HCT116 (cell line): ENCODE measurements at regions not wholly inside any gene's neighbourhood (a gene's known extent, or its start where the extent isn't known, plus 50 kb on each side); places are given as distances from the start of the nearest gene placed in this dataset.

Experiments used
- ATAC-seq: fragments of 200-7000 bp; cut with Tn5 transposase; 2 replicates; pipeline ENCODE4 v1.9.1; 2020; ENCODE audit warnings: mild to moderate bottlenecking, moderate library complexity
- BruUV-seq: library from RNA; stranded (reverse); fragments of 400-500 nt; replicated peaks from 2 replicates; lab custom pipeline; 2021; lab: Mats Ljungman, UMichigan
- CTCF ChIA-PET: fragments of 300-600 bp; sonication (Branson Sonifier 250); formaldehyde crosslinking; loops from one replicate; lab custom pipeline; 2021; ENCODE audit warnings: antibody characterized with exemption; lab: Charles Lee
- POLR2A ChIA-PET: fragments of 300-600, 350-600 bp; sonication (Branson Sonifier 250); formaldehyde crosslinking; loops from one replicate; lab custom pipeline; 2021; ENCODE audit warnings: antibody characterized with exemption; lab: Charles Lee
- RAD21 ChIA-PET, 2 experiments: fragments of 300-600 bp; sonication (Branson Sonifier 250); formaldehyde crosslinking; loops; one replicate each; lab custom pipeline; 2023; ENCODE audit warnings: low total read pairs in 2 of 2; ENCODE audit not compliant: uncharacterized antibody in 2 of 2, unreplicated experiment in 2 of 2, low non-redundant PET in 1 of 2; lab: Charles Lee
- DNase-seq: peaks from one replicate; pipeline ENCODE4 v3.0.0-alpha.2; 2010; ENCODE audit warnings: low read depth, low spot score
- H2AFZ ChIP-seq: fragments of 200-600 bp; shearing (Covaris generic), sonication (generic); 2 replicates; pipeline ENCODE4 v1.6.1; 2017; ENCODE audit warnings: low read depth, mixed run types, mixed read lengths, antibody characterized with exemption, low read length; ENCODE audit not compliant: poor library complexity, severe bottlenecking
- H3K27ac ChIP-seq: 2 replicates; pipeline ENCODE4 v1.5.1; 2012; ENCODE audit warnings: low read depth, low read length
- H3K27me3 ChIP-seq: fragments of 200-600 bp; sonication (generic); 2 replicates; pipeline ENCODE4 v1.6.1; 2016; ENCODE audit warnings: mixed run types, low read length, mixed read lengths; ENCODE audit not compliant: insufficient read depth
- H3K36me3 ChIP-seq, 2 experiments: fragments of 200-500 bp in 1 of 2; fragments of 200-600 bp in 1 of 2; sonication (Bioruptor generic) in 1 of 2; sonication (generic) in 1 of 2; 2 replicates each; pipeline versions ENCODE4 v1.5.1 to v1.6.1; 2014 to 2016; ENCODE audit warnings: low read length in 2 of 2, inconsistent platforms in 1 of 2, mixed read lengths in 1 of 2, mixed run types in 1 of 2; ENCODE audit not compliant: insufficient read depth in 2 of 2, control insufficient read depth in 1 of 2
- H3K4me1 ChIP-seq, 2 experiments: fragments of 200-600 bp in 1 of 2; sonication (generic) in 1 of 2; 2 replicates each; pipeline versions ENCODE4 v1.5.1 to v1.6.1; 2012 to 2017; ENCODE audit warnings: low read length in 2 of 2, inconsistent platforms in 1 of 2, mild to moderate bottlenecking in 1 of 2, mixed read lengths in 1 of 2, mixed run types in 1 of 2, moderate library complexity in 1 of 2; ENCODE audit not compliant: insufficient read depth in 2 of 2, control insufficient read depth in 1 of 2
- H3K4me2 ChIP-seq: fragments of 200-600 bp; sonication (generic); 2 replicates; pipeline ENCODE4 v1.6.1; 2017; ENCODE audit warnings: mixed run types, low read length, mixed read lengths
- H3K4me3 ChIP-seq, 2 experiments: fragments of 200-600 bp in 1 of 2; sonication (generic) in 1 of 2; replicated peaks in 1 of 2; 2 replicates each; pipeline ENCODE4 v1.5.1; 2011 to 2016; ENCODE audit warnings: low read length in 2 of 2, control low read depth in 1 of 2, low read depth in 1 of 2, mild to moderate bottlenecking in 1 of 2, mixed read lengths in 1 of 2, mixed run types in 1 of 2
- H3K79me2 ChIP-seq: fragments of 200-600 bp; sonication (generic); 2 replicates; pipeline ENCODE4 v1.6.1; 2017; ENCODE audit warnings: mild to moderate bottlenecking, mixed run types, low read length, moderate library complexity, mixed read lengths; ENCODE audit not compliant: insufficient read depth
- H3K9ac ChIP-seq: fragments of 200-600 bp; sonication (generic); 2 replicates; pipeline ENCODE4 v1.6.1; 2016; ENCODE audit warnings: low read length, mixed read lengths
- H3K9me2 ChIP-seq: fragments of 200-600 bp; sonication (generic), shearing (Covaris generic); 2 replicates; pipeline ENCODE4 v1.6.1; 2017; ENCODE audit warnings: mixed run types, mild to moderate bottlenecking, moderate library complexity; ENCODE audit not compliant: insufficient read depth
- H3K9me3 ChIP-seq, 2 experiments: fragments of 200-500 bp in 1 of 2; fragments of 200-600 bp in 1 of 2; sonication (Bioruptor generic) in 1 of 2; sonication (generic) in 1 of 2; 2 replicates each; pipeline ENCODE4 v1.6.1; 2014 to 2017; ENCODE audit warnings: low read length in 2 of 2, mixed read lengths in 2 of 2, inconsistent platforms in 1 of 2, low read depth in 1 of 2, mild to moderate bottlenecking in 1 of 2, mixed run types in 1 of 2, moderate library complexity in 1 of 2; ENCODE audit not compliant: control insufficient read depth in 1 of 2, insufficient read depth in 1 of 2
- H4K20me1 ChIP-seq: fragments of 200-600 bp; sonication (generic), shearing (Covaris generic); 2 replicates; pipeline ENCODE4 v1.6.1; 2017; ENCODE audit warnings: mixed run types, mild to moderate bottlenecking, moderate library complexity; ENCODE audit not compliant: insufficient read depth
- CEBPB ChIP-seq: IDR thresholded peaks from 2 replicates; pipeline ENCODE4 v1.6.1; 2012; ENCODE audit warnings: low read depth
- FOSL1 ChIP-seq: IDR thresholded peaks from 2 replicates; pipeline ENCODE4 v1.6.1; 2012; ENCODE audit warnings: low read depth
- JUND ChIP-seq: IDR thresholded peaks from 2 replicates; pipeline ENCODE4 v1.6.1; 2012
- POLR2A ChIP-seq: IDR thresholded peaks from 2 replicates; pipeline ENCODE4 v1.7.0; 2011; ENCODE audit warnings: borderline replicate concordance; ENCODE audit not compliant: insufficient read depth, insufficient read length; ENCODE audit errors: extremely low read depth
- REST ChIP-seq: IDR thresholded peaks from 2 replicates; pipeline ENCODE4 v1.6.1; 2012; ENCODE audit warnings: low read depth
- ZNF274 ChIP-seq: fragments of 200-500 bp; sonication (Bioruptor generic); IDR thresholded peaks from 2 replicates; pipeline ENCODE4 v1.6.1; 2014; ENCODE audit warnings: mild to moderate bottlenecking, low read depth, low read length, inconsistent platforms
- intact Hi-C: fragments of 100-400 bp; cut with micrococcal nuclease; formaldehyde crosslinking; loops from 2 replicates; pipeline ENCODE4 v1.10.0; 2022
- TF ChIP-seq, protein P1 (sequence below): IDR thresholded peaks from 2 replicates; pipeline ENCODE4 v1.6.1; 2012
- TF ChIP-seq, protein P2 (sequence below): IDR thresholded peaks from 2 replicates; pipeline ENCODE4 v1.6.1; 2011; ENCODE audit warnings: mild to moderate bottlenecking, low read length, moderate library complexity; ENCODE audit not compliant: insufficient replicate concordance; ENCODE audit errors: extremely low read depth

GRCh38 chr9:20186231-20186630, 397.4 kb upstream of the SLC24A2 start:
- no peak for ATAC-seq
- Histone ChIP-seq H4K20me1 (no peaks in the 10 kb centered on the region), H3K9me2 (no peaks in the 10 kb centered on the region), H3K4me2 (no peak overlapping the region), H3K36me3 (no peaks in the 10 kb centered on the region), H3K4me3 (no peak overlapping the region), H2AFZ (no peak overlapping the region), H3K27ac (no peak overlapping the region), H3K27me3 (peaks cover 30% of the 10 kb centered on the region; the same call in 1 of the 2 replicates), H3K79me2 (no peaks in the 10 kb centered on the region), H3K9ac (no peak overlapping the region), H3K4me1 (no peaks in the 10 kb centered on the region), H3K9me3 (no peaks in the 10 kb centered on the region)
- BruUV-seq: no TSS peak
- CTCF ChIA-PET: no interaction called here
- DNase-seq: no peak
- RAD21 ChIA-PET: no interaction called here
- POLR2A ChIA-PET: no interaction called here
- no peak for TF ChIP-seq POLR2A
- no peak for TF ChIP-seq FOSL1
- no peak for TF ChIP-seq JUND
- intact Hi-C loops: no loop called here

DNA sequence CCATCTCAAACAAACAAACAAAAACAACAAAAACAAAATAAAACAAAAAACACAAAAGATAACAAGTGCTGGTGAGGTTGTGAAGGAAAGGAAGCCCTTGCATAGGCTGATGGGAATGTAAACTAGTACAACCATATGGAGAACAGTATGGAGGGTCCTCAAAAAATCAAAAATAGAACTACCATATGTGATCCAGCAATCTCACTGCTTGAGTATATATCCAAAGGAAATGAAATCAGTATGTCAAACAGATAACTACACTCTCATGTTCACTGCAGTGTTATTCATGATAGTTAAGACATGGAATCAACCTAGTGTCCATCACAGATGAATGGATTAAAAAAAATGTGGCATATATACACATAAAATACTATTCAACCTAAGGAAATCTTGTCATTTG, 395.7 kb upstream of the SLC24A2 start:
- ChIA-PET CTCF (no interaction called here), RAD21 (no interaction called here), POLR2A (no interaction called here)
- H3K79me2 ChIP-seq: no peaks in the 10 kb centered on the region
- BruUV-seq: no TSS peak
- no peak overlapping the region for H3K27ac ChIP-seq
- no peak overlapping the region for H2AFZ ChIP-seq
- no peak overlapping the region for H3K4me2 ChIP-seq
- no peaks in the 10 kb centered on the region for H4K20me1 ChIP-seq
- no peaks in the 10 kb centered on the region for H3K36me3 ChIP-seq
- no peak overlapping the region for H3K4me3 ChIP-seq
- H3K27me3 ChIP-seq: peaks cover 27% of the 10 kb centered on the region
- no peak for ATAC-seq
- no peak for DNase-seq
- no peak overlapping the region for H3K9ac ChIP-seq
- no peaks in the 10 kb centered on the region for H3K9me2 ChIP-seq
- TF ChIP-seq, protein P1, sequence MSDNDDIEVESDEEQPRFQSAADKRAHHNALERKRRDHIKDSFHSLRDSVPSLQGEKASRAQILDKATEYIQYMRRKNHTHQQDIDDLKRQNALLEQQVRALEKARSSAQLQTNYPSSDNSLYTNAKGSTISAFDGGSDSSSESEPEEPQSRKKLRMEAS: no peak
- TF ChIP-seq JUND: no peak
- no peaks in the 10 kb centered on the region for H3K9me3 ChIP-seq
- intact Hi-C loops: no loop called here
- H3K4me1 ChIP-seq: no peaks in the 10 kb centered on the region

- ATAC-seq (no peak), DNase-seq (no peak)
- no peaks in the 10 kb centered on the region for H3K9me2 ChIP-seq
- no peaks in the 10 kb centered on the region for H3K4me1 ChIP-seq
- CTCF ChIA-PET: no interaction called here
- no TSS peak for BruUV-seq
- H3K9me3 ChIP-seq: no peaks in the 10 kb centered on the region
- H3K79me2 ChIP-seq: no peaks in the 10 kb centered on the region
- RAD21 ChIA-PET: no interaction called here
- no peaks in the 10 kb centered on the region for H3K36me3 ChIP-seq
- H3K27me3 ChIP-seq: peaks cover 23% of the 10 kb centered on the region
- no peak overlapping the region for H2AFZ ChIP-seq
- no peak overlapping the region for H3K4me2 ChIP-seq
- no peak overlapping the region for H3K27ac ChIP-seq
- intact Hi-C loops: no loop called here
- H4K20me1 ChIP-seq: no peaks in the 10 kb centered on the region
- no peak overlapping the region for H3K9ac ChIP-seq
- POLR2A ChIA-PET: no interaction called here
- H3K4me3 ChIP-seq: no peak overlapping the region
- TF ChIP-seq ZNF274 (no peak), JUND (no peak), REST (no peak), CEBPB (no peak)
- TF ChIP-seq, protein P2, sequence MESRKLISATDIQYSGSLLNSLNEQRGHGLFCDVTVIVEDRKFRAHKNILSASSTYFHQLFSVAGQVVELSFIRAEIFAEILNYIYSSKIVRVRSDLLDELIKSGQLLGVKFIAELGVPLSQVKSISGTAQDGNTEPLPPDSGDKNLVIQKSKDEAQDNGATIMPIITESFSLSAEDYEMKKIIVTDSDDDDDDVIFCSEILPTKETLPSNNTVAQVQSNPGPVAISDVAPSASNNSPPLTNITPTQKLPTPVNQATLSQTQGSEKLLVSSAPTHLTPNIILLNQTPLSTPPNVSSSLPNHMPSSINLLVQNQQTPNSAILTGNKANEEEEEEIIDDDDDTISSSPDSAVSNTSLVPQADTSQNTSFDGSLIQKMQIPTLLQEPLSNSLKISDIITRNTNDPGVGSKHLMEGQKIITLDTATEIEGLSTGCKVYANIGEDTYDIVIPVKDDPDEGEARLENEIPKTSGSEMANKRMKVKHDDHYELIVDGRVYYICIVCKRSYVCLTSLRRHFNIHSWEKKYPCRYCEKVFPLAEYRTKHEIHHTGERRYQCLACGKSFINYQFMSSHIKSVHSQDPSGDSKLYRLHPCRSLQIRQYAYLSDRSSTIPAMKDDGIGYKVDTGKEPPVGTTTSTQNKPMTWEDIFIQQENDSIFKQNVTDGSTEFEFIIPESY: no peak
Measured at GRCh38 chr9:20178679-20179078, 389.8 kb upstream of the SLC24A2 start.
